ENCODE measurements at regions not wholly inside any gene's neighbourhood (a gene's known extent, or its start where the extent isn't known, plus 50 kb on each side); places are given as distances from the start of the nearest gene placed in this dataset.

DNA sequence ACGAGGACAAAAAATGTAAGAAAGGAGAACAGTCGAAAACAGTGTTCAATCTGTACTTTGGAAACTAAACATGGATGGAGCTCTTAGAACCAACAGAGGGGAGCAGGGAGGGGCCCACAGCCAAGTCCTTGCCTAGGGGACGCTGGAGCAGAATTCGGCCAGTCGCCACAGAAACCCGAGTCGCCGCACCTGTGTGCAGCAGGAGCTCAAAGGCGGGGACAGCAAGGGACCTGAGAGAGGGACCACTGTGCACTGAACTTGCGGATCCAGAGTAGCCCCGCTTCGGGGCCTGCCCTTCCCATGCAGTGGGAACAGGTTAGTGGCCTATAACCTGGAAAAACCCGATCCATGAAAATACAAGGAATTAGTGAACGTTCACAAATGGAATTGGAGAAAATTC is 68.1 kb downstream of the SEC61G start:
- BruUV-seq (replicated peaks): no TSS peak
- WGBS (ENCODE audit: low lambda C conversion rate): 44% methylated on average over 8 of the region's 14 CpGs
- Histone ChIP-seq H3K36me3 (replicated peaks in 1 of 2; ENCODE audit: control insufficient read depth in 1 of 2, insufficient read depth in 2 of 2, low read length in 2 of 2) (no peaks in the 10 kb centered on the region), H3K9ac (ENCODE audit: insufficient read depth, low read depth, low read length) (no peak overlapping the region), H3K4me1 (ENCODE audit: insufficient read depth, low read length) (no peaks in the 10 kb centered on the region), H3K4me3 (replicated peaks in 1 of 3; ENCODE audit: insufficient read depth in 1 of 3, low read depth in 2 of 3, low read length in 3 of 3) (no peak overlapping the region), H3K27ac (ENCODE audit: extremely low read length, insufficient read depth, low read length) (no peak overlapping the region), H3K79me2 (ENCODE audit: insufficient read depth, low read length) (no peaks in the 10 kb centered on the region), H2AFZ (ENCODE audit: low read length) (no peak overlapping the region), H3K9me3 (ENCODE audit: low read length) (no peaks in the 10 kb centered on the region), H3K27me3 (ENCODE audit: control insufficient read depth in 1 of 2, insufficient read depth in 2 of 2, low read length in 2 of 2) (peaks cover 0 to 6% of the 10 kb centered on the region in 2 experiments; a peak in 1 of 5 replicates), H3K4me2 (ENCODE audit: low read depth, low read length) (no peak overlapping the region), H4K20me1 (ENCODE audit: insufficient read depth, low read length) (no peaks in the 10 kb centered on the region)
- ChIA-PET CTCF (ENCODE audit: low intra/inter-chr PET ratio, low total read pairs) (no interaction called here), POLR2A (no interaction called here)
- TF ChIP-seq ZNF33B (CRISPR knock-in tag; IDR thresholded peaks at IDR 0.05) (no peak), TGIF2 (CRISPR knock-in tag; IDR thresholded peaks at IDR 0.05) (no peak), ZNF670 (CRISPR knock-in tag; IDR thresholded peaks at IDR 0.05; ENCODE audit: borderline replicate concordance) (no peak), ZNF451 (CRISPR knock-in tag; IDR thresholded peaks at IDR 0.05) (no peak), ZFY (CRISPR knock-in tag; IDR thresholded peaks at IDR 0.05) (no peak), FOXK1 (CRISPR knock-in tag; IDR thresholded peaks at IDR 0.05; ENCODE audit: borderline replicate concordance, low read depth) (no peak), LCORL (IDR thresholded peaks at IDR 0.05) (no peak), LCORL (CRISPR knock-in tag; IDR thresholded peaks at IDR 0.05) (no peak), MED1 (CRISPR knock-in tag; IDR thresholded peaks at IDR 0.05) (no peak), ZNF431 (CRISPR knock-in tag; IDR thresholded peaks at IDR 0.05; ENCODE audit: borderline replicate concordance, low read depth) (no peak)
- TF ChIP-seq, protein P1, sequence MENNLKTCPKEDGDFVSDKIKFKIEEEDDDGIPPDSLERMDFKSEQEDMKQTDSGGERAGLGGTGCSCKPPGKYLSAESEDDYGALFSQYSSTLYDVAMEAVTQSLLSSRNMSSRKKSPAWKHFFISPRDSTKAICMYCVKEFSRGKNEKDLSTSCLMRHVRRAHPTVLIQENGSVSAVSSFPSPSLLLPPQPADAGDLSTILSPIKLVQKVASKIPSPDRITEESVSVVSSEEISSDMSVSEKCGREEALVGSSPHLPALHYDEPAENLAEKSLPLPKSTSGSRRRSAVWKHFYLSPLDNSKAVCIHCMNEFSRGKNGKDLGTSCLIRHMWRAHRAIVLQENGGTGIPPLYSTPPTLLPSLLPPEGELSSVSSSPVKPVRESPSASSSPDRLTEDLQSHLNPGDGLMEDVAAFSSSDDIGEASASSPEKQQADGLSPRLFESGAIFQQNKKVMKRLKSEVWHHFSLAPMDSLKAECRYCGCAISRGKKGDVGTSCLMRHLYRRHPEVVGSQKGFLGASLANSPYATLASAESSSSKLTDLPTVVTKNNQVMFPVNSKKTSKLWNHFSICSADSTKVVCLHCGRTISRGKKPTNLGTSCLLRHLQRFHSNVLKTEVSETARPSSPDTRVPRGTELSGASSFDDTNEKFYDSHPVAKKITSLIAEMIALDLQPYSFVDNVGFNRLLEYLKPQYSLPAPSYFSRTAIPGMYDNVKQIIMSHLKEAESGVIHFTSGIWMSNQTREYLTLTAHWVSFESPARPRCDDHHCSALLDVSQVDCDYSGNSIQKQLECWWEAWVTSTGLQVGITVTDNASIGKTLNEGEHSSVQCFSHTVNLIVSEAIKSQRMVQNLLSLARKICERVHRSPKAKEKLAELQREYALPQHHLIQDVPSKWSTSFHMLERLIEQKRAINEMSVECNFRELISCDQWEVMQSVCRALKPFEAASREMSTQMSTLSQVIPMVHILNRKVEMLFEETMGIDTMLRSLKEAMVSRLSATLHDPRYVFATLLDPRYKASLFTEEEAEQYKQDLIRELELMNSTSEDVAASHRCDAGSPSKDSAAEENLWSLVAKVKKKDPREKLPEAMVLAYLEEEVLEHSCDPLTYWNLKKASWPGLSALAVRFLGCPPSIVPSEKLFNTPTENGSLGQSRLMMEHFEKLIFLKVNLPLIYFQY (CRISPR knock-in tag; IDR thresholded peaks at IDR 0.05; ENCODE audit: borderline replicate concordance): no peak
- in situ Hi-C loops (cut with HindIII; ENCODE audit: extremely low pct_ligation_motif_present, low pct_unique_long_range_greater_than_20kb) (no loop called here), intact Hi-C loops (cut with micrococcal nuclease; ENCODE audit: unreplicated experiment) (no loop called here)
- ATAC-seq: no peak
- no peak for FAIRE-seq
- no peak for DNase-seq (ENCODE audit: low spot score)

Data from HepG2 (cell line).